CD4-positive, CD25-positive, alpha-beta regulatory T cell (primary cell): ENCODE measurements at regions not wholly inside any gene's neighbourhood (a gene's known extent, or its start where the extent isn't known, plus 50 kb on each side); places are given as distances from the start of the nearest gene placed in this dataset.
"Not testable (repeated sequence)": the region's sequence is repeated elsewhere in the genome, so short reads cannot be mapped to it uniquely, and the experiment has no call there.

Experiments used
- ATAC-seq, 2 donors: fragments of 150-1000 bp; cut with Tn5 transposase; one replicate each; pipeline ENCODE4 v1.10.0; 2021; ENCODE audit warnings: low read depth in 2 of 2, moderate number of reproducible peaks in 2 of 2, moderate library complexity in 1 of 2
- DNase-seq, 3 donors: peaks; one replicate each; pipeline versions ENCODE4 v3.0.0 to v3.0.0-alpha.2; 2012 to 2022; ENCODE audit warnings: mixed read lengths in 1 of 3
- H3K27ac ChIP-seq: one replicate; pipeline ENCODE4 v1.7.0; 2013; ENCODE audit warnings: mild to moderate bottlenecking, low read length; ENCODE audit not compliant: insufficient read depth, poor library complexity, severe bottlenecking
- H3K27me3 ChIP-seq: one replicate; pipeline ENCODE4 v1.7.0; 2013; ENCODE audit warnings: low read length; ENCODE audit not compliant: control insufficient read depth, insufficient read depth
- H3K36me3 ChIP-seq: one replicate; pipeline ENCODE4 v1.7.0; 2013; ENCODE audit warnings: mild to moderate bottlenecking, low read length, moderate library complexity; ENCODE audit not compliant: control insufficient read depth, insufficient read depth
- H3K4me1 ChIP-seq: 2 replicates; pipeline ENCODE4 v1.7.0; 2013; ENCODE audit warnings: mild to moderate bottlenecking, low read length; ENCODE audit not compliant: insufficient read depth, control insufficient read depth, poor library complexity, severe bottlenecking
- H3K4me3 ChIP-seq: one replicate; pipeline ENCODE4 v1.7.0; 2013; ENCODE audit warnings: low read depth, mild to moderate bottlenecking, low read length, moderate library complexity
- H3K9me3 ChIP-seq, 2 experiments: 1 replicate in 1 of 2; 2 replicates in 1 of 2; pipeline ENCODE4 v1.7.0; 2013; ENCODE audit warnings: low read length in 2 of 2, mild to moderate bottlenecking in 1 of 2, moderate library complexity in 1 of 2; ENCODE audit not compliant: control insufficient read depth in 2 of 2
- H3K27ac Mint-ChIP-seq, 3 donors: one replicate each; pipeline ENCODE4 v1.8.0; 2020 to 2022; ENCODE audit warnings: mild to moderate bottlenecking in 3 of 3, mixed read lengths in 3 of 3, moderate library complexity in 2 of 3
- H3K27me3 Mint-ChIP-seq: one replicate; pipeline ENCODE4 v1.8.0; 2022; ENCODE audit warnings: mild to moderate bottlenecking, mixed read lengths
- H3K36me3 Mint-ChIP-seq: one replicate; pipeline ENCODE4 v1.8.0; 2020; ENCODE audit warnings: mixed read lengths
- H3K4me1 Mint-ChIP-seq, 4 donors: one replicate each; pipeline ENCODE4 v1.8.0; 2020 to 2022; ENCODE audit warnings: mixed read lengths in 4 of 4, mild to moderate bottlenecking in 1 of 4
- H3K4me3 Mint-ChIP-seq, 4 donors: one replicate each; pipeline ENCODE4 v1.8.0; 2020 to 2022; ENCODE audit warnings: mild to moderate bottlenecking in 4 of 4, mixed read lengths in 4 of 4, moderate library complexity in 3 of 4
- H3K9me3 Mint-ChIP-seq, 7 donors: one replicate each; pipeline ENCODE4 v1.8.0; 2020 to 2022; ENCODE audit warnings: mixed read lengths in 7 of 7, mild to moderate bottlenecking in 3 of 7, moderate library complexity in 2 of 7

DNA sequence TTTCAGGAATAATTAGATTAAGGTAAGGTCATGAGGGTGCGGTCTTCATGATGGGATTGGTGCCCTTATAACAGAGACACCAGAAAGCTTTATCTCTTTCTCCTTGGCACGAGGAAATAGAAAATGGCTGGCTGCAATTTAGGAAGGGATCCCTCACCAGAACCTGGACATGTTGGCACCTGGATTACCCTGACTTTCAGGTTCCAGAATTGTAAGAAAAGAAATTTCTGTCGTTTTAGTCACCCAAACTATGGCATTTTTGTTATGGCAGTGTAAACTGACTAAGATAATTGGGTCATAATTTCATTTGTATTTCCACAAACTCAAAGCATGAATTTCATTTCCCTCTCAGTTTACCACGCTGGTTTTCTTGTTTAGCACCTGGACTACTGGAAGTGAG is 473.6 kb downstream of the PTH2R start:
- no peaks in the 10 kb centered on the region for H3K36me3 Mint-ChIP-seq
- H3K4me1 Mint-ChIP-seq: no peaks in the 10 kb centered on the region
- no peak overlapping the region for H3K4me3 Mint-ChIP-seq
- H3K27ac Mint-ChIP-seq: no peak overlapping the region
- Histone ChIP-seq H3K27ac (no peak overlapping the region), H3K4me3 (no peak overlapping the region), H3K27me3 (no peaks in the 10 kb centered on the region), H3K9me3 (no peaks in the 10 kb centered on the region), H3K4me1 (no peaks in the 10 kb centered on the region), H3K36me3 (no peaks in the 10 kb centered on the region)
- H3K9me3 Mint-ChIP-seq: peaks cover 0 to 15% (median 4%) of the 10 kb centered on the region in 7 donors
- no peaks in the 10 kb centered on the region for H3K27me3 Mint-ChIP-seq
- ATAC-seq (no peak), DNase-seq (no peak)

GRCh38 chr2:208890486-208890885 is 483.9 kb downstream of the PTH2R start:
- H3K27me3 ChIP-seq: no peaks in the 10 kb centered on the region
- H3K36me3 ChIP-seq: no peaks in the 10 kb centered on the region
- Mint-ChIP-seq H3K27me3 (no peaks in the 10 kb centered on the region), H3K4me3 (no peak overlapping the region), H3K9me3 (peaks cover 0 to 8% (median 2%) of the 10 kb centered on the region in 7 donors), H3K36me3 (no peaks in the 10 kb centered on the region), H3K4me1 (no peaks in the 10 kb centered on the region), H3K27ac (no peak overlapping the region)
- no peaks in the 10 kb centered on the region for H3K4me1 ChIP-seq
- no peaks in the 10 kb centered on the region for H3K9me3 ChIP-seq
- H3K4me3 ChIP-seq: no peak overlapping the region
- ATAC-seq (no peak), DNase-seq (no peak)
- H3K27ac ChIP-seq: no peak overlapping the region

DNA sequence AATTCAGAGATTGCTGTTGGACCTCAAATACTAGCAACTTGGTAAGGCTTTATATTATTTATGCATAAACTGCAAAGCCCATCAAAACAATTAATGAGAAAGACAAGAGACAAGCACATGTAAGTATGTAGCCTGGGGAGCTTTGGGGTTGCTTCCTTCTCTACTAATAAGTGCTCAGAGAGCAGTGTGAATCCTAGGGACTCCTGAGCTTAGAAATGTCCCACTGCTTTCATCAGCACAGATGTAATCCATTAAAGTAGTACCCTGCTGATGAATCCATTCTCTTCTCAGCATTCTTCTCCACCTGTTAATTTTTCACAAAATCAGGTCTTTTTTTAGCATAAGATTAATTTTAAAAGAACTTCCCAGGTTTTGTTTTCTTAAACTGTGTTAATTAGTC is 485.6 kb downstream of the PTH2R start:
- no peaks in the 10 kb centered on the region for H3K36me3 ChIP-seq
- no peak overlapping the region for H3K27ac ChIP-seq
- DNase-seq: no peak
- no peak overlapping the region for H3K4me3 ChIP-seq
- H3K9me3 Mint-ChIP-seq: peaks cover 0 to 8% (median 0%) of the 10 kb centered on the region in 7 donors
- no peak overlapping the region for H3K27ac Mint-ChIP-seq
- no peak for ATAC-seq
- no peaks in the 10 kb centered on the region for H3K36me3 Mint-ChIP-seq
- no peaks in the 10 kb centered on the region for H3K9me3 ChIP-seq
- no peaks in the 10 kb centered on the region for H3K4me1 Mint-ChIP-seq
- H3K27me3 ChIP-seq: no peaks in the 10 kb centered on the region
- no peaks in the 10 kb centered on the region for H3K4me1 ChIP-seq
- no peaks in the 10 kb centered on the region for H3K27me3 Mint-ChIP-seq
- H3K4me3 Mint-ChIP-seq: no peak overlapping the region

DNA sequence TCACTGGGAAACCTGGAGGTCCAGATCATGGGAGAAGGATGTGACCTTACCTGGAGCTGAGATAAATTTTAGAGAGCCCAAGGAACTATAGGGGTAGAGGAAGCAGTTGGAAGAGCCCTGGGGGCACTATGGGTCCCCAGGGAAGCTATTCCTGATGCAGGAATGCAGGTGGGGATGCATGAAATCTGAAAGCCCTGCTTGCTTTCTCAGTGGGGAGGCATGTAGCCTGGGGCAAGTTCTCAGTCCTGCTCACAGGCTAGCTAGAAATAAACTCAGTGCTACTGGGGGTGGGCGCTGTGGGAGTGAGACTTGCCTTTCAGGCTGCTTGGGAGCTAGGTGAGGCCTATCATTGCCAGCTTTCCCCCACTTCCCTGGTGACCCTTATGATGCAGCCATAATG is 499.7 kb downstream of the PTH2R start:
- H3K36me3 ChIP-seq: no peaks in the 10 kb centered on the region
- no peaks in the 10 kb centered on the region for H3K27me3 ChIP-seq
- Mint-ChIP-seq H3K27ac (no peak overlapping the region), H3K27me3 (no peaks in the 10 kb centered on the region), H3K4me3 (no peak overlapping the region), H3K36me3 (no peaks in the 10 kb centered on the region), H3K9me3 (peaks cover 0 to 15% (median 6%) of the 10 kb centered on the region in 7 donors), H3K4me1 (no peaks in the 10 kb centered on the region)
- no peak for ATAC-seq
- DNase-seq: no peak
- H3K27ac ChIP-seq: no peak overlapping the region
- no peak overlapping the region for H3K4me3 ChIP-seq
- H3K9me3 ChIP-seq: no peaks in the 10 kb centered on the region
- H3K4me1 ChIP-seq: no peaks in the 10 kb centered on the region

DNA sequence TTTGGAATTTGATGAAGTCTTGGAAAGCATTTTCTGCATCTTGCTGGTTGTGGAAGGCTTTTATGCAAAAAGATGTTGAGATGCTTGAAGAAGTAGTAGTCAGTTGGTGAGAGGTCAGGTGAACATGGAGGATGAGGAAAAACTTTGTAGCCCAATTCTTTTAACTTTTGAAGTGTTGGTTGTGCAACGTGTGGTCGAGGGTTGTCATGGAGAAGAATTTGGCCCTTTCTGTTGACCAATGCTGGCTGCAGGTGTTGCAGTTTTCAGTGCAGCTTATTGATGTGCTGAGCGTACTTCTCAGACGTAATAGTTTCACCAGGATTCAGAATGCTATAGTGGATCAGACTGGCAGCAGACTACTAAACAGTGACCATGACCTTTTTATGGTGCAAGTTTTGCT is 508.4 kb upstream of the MAP2 start:
- no peak for ATAC-seq
- Mint-ChIP-seq H3K9me3 (peaks cover 0 to 13% (median 3%) of the 10 kb centered on the region in 7 donors), H3K4me1 (no peaks in the 10 kb centered on the region), H3K36me3 (no peaks in the 10 kb centered on the region), H3K27ac (no peak overlapping the region), H3K27me3 (no peaks in the 10 kb centered on the region), H3K4me3 (no peak overlapping the region)
- Histone ChIP-seq H3K27me3 (no peaks in the 10 kb centered on the region), H3K4me3 (no peak overlapping the region), H3K36me3 (no peaks in the 10 kb centered on the region), H3K9me3 (no peaks in the 10 kb centered on the region), H3K4me1 (no peaks in the 10 kb centered on the region), H3K27ac (no peak overlapping the region)
- no peak for DNase-seq

- ATAC-seq (no peak), DNase-seq (no peak)
- Mint-ChIP-seq H3K27me3 (no peaks in the 10 kb centered on the region), H3K27ac (no peak overlapping the region), H3K4me1 (no peaks in the 10 kb centered on the region), H3K9me3 (peaks cover 0 to 20% (median 2%) of the 10 kb centered on the region in 7 donors), H3K36me3 (no peaks in the 10 kb centered on the region), H3K4me3 (no peak overlapping the region)
- H3K27ac ChIP-seq: no peak overlapping the region
- no peaks in the 10 kb centered on the region for H3K4me1 ChIP-seq
- H3K27me3 ChIP-seq: no peaks in the 10 kb centered on the region
- H3K4me3 ChIP-seq: no peak overlapping the region
- no peaks in the 10 kb centered on the region for H3K9me3 ChIP-seq
- H3K36me3 ChIP-seq: no peaks in the 10 kb centered on the region
These were observed 507.0 kb upstream of the MAP2 start for GRCh38 chr2:208916881-208917280.

DNA sequence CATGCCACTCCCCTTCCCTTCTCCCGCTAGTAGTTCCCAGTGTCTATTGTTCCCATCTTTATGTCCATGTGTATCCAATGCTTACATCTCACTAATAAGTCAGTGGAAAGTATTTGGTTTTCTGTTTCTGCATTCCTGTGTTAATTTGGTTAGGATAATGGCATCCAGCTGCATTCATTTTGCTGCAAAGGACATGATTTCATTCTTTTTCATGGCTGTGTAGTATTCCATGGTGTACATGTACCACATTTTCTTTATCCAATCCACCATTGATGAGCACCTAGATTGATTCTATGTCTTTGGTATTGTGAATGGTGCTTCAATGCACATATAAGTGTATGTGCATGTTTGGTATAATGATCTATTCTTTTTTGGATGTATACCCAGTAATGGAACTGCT is 502.5 kb upstream of the MAP2 start:
- DNase-seq, H3K27ac ChIP-seq, H3K9me3 ChIP-seq, H3K27ac Mint-ChIP-seq, H3K36me3 Mint-ChIP-seq, H3K36me3 ChIP-seq, H3K4me3 Mint-ChIP-seq, H3K4me1 ChIP-seq, H3K27me3 ChIP-seq, H3K27me3 Mint-ChIP-seq, H3K4me3 ChIP-seq, ATAC-seq, H3K4me1 Mint-ChIP-seq: not testable (repeated sequence)
- H3K9me3 Mint-ChIP-seq: peaks cover 0 to 17% (median 4%) of the 10 kb centered on the region in 7 donors

DNA sequence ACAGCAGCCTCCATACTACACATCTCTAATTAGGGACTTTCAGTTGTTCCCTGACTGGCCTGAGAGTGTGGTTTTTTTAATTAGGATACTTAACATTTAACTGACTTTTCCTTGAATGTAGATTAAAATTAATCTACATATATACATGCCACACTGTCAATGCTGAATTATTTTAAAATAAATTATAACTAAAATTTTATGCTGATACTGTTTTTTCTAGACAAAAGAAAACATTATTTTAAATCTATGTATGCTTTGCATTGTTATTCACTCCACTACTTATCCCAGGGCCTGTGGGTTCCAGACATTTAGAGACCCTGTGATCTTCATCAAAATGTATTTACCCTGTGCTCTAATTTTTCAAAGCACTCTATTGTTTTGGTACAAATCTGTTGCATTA is 496.0 kb upstream of the MAP2 start:
- Mint-ChIP-seq H3K36me3 (no peaks in the 10 kb centered on the region), H3K9me3 (peaks cover 3 to 14% (median 10%) of the 10 kb centered on the region in 7 donors), H3K27ac (no peak overlapping the region), H3K27me3 (no peaks in the 10 kb centered on the region), H3K4me1 (no peaks in the 10 kb centered on the region), H3K4me3 (no peak overlapping the region)
- Histone ChIP-seq H3K27ac (no peak overlapping the region), H3K9me3 (no peaks in the 10 kb centered on the region), H3K27me3 (no peaks in the 10 kb centered on the region), H3K4me3 (no peak overlapping the region), H3K36me3 (no peaks in the 10 kb centered on the region), H3K4me1 (no peaks in the 10 kb centered on the region)
- no peak for ATAC-seq
- DNase-seq: no peak
